Activated CD8-positive, alpha-beta memory T cell treated with anti-CD3 and anti-CD28 coated beads, Interleukin-2, amount 50 U/mL, for 48 hours (primary cell): ENCODE measurements at regions not wholly inside any gene's neighbourhood (a gene's known extent, or its start where the extent isn't known, plus 50 kb on each side); places are given as distances from the start of the nearest gene placed in this dataset.

ENCODE experiments used
- DNase-seq: peaks from one replicate; pipeline ENCODE4 v3.0.0-alpha.2; 2020

DNA sequence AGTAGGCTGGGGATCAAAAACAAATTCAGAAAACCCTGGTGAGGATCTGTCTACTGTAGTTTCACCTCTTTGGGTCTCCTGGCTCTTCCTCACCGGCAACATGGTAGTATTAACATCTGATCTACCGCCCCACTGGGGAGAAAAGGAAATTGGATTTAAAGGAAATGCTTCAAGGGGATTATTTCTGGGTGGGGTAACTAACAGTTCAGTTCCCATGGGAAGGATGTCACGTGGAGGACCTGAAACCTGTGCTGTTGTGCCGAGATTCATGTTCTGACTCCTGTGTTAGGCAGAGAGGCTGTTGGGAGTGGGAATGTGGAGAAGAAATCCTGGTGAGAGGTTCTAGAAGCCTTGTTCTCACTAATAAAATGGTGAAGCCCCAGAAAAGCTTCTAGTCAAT is 254.4 kb downstream of the BCOR start:
- DNase-seq = no peak

DNA sequence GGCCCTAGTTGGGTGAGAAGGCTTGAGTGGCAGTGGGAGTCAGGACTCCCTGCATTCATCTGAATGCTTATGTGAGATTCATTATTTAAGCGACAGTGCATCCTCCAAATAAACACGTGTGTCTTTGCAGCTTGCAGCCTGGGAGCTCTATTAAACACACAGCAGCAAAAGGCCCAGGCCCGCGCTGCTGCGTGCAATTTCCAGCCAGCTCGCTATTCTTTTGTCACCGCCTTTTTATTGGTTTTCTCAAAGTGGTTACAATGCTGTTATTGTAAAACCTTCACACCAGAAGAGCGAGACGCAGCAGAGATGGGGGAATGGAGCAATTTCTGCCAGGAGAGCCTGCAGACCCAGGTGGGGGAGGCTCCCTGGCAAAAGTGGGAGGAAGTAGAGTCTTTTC is 252.5 kb downstream of the BCOR start:
- DNase-seq = no peak

DNA sequence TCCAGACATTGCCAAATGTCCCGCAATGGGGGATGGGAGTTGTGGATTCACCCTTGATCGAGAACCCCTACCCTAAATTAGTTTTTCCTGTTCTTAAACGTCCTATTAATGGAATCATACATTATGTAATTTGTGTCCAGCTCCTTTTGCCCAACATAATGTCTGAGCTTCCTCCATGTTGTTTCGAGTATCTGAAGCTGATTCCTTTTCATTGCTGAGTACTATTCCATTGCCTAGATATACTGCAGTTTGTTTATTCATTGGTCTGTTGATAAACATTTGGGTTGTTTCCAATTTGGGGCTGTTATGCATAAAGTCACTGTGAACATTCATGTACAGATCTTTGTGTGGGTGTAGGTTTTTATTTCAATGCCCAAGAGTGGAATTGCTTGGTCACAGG is 251.3 kb downstream of the BCOR start:
- no peak for DNase-seq

DNA sequence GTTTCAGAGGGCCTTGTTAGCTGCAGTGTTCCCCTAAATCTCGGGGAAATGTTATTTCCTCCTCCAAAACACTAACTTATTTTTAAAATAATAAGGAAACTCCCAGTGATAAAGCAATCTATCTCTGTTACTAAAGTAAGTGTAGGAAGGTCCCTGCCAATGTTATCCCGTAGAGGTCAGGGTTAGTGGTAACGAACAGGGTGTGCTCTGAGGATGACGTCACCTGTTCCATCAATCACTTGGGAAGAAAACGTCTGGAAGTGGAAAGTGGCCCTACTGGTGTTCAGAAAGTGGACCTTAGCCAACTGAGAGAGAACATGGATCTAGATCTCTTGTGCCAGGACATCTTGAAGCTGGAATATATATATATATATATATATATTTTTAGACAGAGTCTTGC is 249.5 kb downstream of the BCOR start:
- no peak for DNase-seq

DNA sequence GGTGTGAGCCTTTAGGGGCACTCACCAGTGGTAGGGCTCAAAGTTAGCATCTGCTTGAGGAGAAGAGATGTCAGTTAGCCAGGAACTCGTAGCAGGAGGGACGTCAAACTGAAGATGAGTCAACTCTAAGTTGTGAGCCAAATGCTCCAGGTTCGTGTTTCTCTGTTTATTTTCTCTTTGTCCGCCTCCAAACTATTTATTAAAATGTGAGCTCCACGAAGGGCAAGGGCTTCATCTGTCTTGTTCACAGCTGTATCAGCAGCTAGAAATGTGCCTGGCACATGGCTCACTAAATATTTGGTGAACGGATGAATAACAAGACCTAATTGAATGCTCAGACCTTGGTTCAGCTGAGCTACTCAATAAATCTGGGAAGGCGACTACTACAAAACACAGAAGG is 248.9 kb downstream of the BCOR start:
- DNase-seq = no peak

DNA sequence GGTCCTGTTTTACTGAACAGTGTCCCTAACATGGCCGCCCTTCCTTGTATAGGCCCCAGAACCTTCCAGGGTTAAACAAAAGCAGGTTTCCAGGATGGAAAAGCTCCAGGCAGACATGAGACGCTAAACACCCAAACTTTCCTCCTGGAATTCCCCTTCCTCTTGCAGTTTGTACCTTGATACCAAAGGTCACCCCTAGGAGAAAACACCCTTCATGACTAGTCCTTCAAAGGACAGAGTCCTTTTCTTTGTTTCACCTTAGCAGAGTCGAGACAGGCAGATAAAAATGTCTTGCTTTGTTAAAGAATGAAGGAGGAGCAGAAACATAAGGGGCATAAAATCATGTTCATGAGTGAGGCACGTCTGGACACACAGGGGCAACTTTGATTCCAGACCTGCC is 247.5 kb downstream of the BCOR start:
- DNase-seq = no peak

DNA sequence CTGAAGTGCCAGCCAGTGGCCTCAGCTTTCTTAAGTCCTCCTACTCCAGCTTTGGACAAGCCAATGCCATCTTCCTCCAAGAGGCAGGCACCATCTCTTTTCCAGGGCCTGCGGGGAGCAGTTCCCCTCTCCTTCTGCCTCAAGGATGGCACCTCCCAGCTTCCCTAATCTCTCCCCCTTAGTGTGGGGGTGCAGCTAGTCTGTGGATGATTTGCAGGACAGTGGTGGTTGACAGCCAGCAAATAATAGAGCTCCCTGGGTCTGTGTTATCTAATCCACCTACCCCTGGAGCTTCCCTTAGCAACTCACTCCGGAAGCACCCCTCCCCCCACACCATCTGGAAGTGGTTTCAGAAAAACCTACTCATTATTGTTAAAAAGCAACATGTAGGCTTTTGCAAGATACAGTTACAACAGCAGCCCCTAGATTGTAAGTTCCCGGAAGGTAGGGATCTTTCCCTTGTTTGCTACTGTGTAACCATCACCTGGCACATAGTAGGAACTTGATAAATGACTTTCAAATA is 247.1 kb downstream of the BCOR start:
- no peak for DNase-seq

DNA sequence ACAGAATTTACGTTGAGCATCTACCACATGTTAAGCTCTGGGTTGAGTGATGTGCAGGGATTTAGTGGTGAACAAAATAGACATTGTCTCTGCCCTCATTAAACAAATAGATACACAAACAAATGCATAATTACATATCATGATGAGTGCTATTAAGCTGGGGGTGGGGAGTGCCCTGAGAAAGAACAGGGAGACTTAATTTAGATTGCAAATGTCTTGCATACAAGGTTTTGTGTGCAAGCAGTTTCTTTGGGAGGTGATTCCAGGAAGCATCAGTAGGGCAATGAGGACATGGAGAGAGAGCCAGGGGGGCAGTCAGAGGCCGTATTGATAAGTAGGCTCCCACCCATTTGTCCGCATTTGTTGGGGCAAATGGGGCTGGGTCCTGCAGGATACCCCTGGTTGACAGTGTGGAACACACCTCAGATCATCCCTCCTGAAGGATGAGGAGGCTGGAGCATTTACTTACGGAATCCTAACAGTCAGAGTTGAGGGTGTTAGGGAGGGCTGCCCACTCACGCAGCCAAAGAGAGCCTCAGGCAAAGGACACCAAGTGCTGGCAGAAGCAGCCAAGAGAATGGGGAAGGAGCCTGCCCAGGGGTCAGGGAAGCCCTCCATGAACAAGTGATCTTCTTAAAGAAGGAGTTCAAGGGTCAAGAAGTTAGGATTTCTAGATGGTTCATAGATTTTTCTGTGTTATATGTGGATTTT is 245.9 kb downstream of the BCOR start:
- no peak for DNase-seq

DNA sequence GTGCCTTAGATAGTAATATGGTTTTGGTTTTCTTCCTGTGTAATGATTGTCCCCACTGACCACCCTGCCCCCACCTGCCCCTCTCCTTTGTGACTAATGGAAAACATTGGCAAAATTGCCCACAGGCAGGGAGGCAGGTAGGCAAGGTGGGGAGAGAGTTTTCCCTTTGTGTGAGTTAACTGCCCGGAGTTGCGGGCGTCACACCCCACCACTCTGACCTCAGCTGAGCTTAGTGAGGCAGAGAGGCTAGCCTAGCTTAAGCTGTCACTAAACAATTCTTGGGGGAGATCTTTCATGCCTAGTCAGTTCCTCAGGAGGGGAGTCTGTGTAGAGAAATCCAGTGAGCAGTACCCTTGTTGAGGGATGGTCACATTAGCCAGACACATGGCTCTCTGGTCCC is 245.3 kb downstream of the BCOR start:
- DNase-seq = no peak

DNA sequence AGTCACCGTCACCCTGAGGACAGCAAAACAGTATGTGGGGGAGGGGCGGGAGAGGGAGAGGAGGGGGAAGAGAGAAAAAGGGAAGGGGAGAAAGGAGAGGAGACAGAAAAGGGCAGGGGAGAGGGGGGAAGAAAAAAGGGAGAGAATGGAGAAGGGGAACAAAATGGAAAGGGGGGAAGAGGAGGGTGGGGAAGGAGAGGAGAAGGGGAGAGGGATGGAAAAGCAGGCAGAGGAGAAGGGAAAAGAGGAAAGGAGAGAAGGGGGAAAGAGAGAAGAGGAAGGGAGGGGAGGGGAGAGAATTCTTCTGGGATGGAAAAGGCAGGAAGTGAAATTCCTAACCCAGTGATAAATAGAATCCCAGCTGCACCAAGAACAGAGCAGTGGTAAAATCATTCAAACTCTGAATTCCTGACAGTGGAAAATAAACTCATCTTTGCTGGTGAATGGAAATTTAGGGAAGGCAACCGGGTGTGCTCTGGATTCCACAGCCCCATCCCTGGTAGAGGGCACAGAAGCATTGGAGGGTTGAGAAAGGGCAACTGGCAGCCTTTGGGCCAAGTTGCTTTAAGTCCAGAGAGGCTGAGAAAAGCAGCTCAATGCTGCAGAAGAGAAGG is 244.2 kb downstream of the BCOR start:
- DNase-seq = no peak

DNA sequence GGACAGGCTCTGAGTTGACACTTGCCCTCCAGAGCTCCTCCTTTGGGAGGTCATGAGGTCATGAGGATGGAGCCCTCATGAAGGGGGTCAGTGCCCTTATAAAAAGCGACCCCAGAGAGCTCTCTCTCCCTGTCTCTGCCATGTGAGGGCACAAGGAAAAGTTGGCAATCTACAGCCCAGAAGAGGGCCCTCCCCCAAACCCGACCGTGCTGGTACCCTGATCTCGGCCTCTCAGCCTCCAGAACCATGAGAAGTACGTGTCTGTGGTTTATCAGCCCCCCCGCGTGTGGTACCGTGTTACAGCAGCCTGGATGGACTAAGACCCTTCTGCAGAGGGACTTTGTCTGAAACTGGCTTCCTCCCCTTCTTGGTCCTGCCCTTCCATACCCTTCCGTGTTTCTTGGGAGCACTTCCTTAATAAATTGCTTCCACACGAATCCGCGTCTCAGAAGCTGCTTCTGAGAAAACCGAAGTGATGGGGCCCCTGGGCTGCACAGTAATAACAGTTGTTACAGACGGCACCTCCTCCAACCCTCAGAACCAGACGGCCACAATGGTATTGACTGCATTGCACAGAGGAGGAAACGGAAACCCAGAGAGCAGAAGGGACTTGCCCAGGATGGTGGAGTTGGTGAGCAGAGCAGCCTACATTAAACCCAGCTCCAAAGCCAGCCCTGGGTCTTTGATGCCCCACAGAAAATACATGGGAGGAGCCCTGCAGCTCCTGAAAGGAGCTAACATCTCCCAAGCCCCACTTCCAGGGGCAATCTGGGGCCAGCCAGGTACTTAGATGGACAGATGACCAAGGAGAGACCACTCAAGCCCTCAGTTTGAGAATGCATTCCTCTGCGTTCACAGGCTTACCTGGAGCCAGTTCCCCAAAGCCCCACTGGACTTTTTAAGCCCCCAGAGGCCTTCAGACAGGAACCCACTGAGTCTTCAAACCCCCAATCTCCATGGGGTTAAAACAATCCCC is 242.7 kb downstream of the BCOR start:
- peak; percentile 70 for DNase-seq

DNA sequence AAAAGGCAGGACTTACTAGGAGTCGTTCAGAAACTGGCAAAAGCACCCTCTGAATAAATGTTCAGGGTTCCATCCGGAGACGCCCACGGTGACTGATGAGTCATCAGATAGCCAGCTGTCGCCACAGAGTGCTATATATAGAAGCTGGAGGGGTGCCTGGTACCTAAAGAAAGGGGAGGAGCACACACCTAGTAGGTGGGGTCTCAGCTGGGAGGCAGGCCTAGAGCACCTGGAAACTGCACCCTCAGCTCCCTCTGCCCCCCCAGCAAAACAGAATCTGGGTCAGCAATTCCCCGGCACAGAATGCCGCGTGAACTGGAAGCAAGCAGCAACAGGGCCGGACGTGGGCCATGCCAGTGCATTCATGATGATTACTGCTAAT is 242.0 kb downstream of the BCOR start:
- DNase-seq = peak; percentile 77

DNA sequence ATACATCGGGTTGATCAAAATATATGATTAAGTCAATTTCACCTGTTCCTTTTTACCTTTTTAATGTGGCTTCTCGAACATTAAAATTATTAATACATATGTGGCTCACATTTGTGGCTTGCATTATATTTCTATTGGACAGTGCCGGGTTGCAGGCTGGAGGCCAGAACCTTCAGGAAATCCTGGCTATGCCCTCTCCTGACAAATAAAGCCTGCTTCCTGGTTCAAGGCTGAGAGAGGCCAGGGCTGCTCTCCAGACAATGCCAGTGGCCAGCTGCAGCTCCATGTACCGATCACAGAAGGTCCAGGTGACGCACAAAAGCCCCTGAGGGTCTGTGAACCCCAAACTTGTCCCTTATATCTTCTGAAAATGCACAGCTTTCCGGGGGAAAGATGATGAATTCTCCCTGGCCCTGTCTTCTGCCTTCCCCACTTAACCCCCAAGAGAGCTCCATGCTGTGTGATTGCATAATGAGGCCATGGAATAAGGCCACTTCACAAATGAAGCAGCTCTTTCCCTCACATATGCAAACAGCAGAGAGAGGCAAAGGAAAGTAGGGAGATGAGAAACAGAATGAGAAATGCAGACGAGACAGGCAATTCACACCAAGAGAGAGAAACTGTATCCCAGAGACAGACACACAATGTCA is 241.2 kb downstream of the BCOR start:
- no peak for DNase-seq

DNA sequence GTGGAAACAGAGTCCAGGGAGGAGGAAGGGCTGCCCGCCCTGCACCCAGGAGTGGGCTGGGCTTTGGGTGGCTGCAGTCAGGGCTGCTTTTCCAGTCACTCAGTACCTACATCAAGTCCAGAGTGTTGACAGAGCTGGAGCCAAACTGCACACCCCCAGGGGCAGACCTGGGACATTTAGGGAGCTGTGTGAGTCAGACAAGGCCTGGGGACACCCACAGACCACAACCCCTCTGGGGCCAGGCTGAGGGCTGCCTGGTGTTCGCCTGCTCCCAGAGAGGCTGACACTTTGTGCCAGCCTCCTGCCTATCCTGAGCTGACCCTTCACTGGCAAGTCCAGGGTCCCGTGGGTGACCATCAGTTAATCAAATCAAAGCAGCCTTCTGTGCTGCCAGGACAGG is 240.0 kb downstream of the BCOR start:
- DNase-seq = peak; percentile 61

DNA sequence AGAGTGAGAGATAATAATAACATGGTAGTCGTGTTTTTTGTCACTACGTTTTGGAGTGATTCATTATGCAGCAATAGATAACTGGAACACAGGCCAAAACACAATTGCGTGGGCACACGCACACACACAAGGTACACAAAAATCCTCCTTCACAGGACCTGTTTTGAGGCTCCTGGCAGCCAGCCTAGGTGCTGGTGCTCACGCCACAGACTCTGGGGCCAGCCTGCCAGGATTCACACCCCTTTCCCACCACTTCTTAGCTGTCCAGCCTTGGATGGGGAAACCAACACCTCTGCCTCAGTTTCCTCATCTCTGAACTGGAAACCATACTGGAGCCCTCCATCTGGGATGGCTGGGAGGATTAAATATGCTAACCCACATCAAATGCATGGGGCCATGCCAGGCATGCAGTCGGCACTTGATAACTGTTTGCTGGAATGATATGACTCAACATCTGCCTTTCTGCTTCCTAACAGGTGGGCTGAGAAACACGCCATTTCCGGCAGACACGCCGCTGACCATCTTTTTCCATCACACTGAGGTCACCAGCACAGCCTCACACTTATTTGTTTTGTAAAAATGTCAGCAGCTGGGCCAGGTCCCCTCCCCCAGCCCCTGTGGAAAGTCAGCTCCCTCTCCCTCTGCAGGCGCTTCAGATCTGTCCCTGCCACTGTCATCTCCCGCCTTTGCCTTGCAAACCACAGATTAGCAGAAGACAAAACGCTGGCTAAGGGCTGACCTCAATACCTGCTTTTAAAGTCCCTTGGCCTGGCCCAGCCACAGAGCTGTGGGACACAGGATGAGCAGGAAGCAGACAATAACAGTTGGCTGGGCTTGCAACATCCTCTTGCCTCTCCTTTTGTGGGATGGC is 237.5 kb downstream of the BCOR start:
- DNase-seq = peak; percentile 79

DNA sequence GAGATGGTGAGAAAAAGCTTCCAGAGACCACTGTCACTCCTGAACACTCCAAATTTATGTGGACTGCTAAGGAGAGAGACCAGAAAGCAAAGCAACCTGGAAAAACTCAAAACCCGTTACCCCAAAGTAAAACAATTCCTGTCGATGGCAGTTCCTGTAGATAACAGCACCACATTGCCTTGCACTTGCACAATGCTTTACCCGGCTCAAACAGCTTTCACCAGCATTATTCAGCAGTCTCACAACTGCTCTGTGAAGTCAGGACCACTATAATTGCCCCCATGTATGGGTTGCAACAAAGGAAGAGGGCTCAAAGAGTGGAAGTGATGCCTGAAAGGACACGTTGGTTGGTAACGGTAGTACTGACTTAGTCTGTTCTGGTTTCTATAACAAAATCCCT is 234.8 kb downstream of the BCOR start:
- no peak for DNase-seq

DNA sequence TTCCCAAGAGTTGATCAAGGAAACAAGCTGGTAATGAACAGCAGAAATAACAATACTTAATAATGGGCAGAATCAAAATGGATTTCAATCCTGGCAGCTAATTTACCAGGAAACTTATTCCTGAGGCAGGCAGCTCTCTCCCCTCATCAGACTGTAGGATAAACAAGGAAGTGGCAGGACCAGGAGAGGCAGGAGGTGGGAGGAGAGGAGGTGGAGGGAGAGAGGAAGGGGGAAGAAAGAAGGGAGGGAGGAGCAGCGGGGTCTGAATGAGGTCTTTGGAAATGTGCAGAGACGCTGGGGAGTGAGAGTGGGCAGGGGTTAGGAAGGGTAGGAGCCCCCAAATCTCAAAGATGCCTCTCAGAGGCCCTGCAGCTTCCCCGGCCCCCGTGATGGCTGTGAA is 231.5 kb downstream of the BCOR start:
- no peak for DNase-seq

DNA sequence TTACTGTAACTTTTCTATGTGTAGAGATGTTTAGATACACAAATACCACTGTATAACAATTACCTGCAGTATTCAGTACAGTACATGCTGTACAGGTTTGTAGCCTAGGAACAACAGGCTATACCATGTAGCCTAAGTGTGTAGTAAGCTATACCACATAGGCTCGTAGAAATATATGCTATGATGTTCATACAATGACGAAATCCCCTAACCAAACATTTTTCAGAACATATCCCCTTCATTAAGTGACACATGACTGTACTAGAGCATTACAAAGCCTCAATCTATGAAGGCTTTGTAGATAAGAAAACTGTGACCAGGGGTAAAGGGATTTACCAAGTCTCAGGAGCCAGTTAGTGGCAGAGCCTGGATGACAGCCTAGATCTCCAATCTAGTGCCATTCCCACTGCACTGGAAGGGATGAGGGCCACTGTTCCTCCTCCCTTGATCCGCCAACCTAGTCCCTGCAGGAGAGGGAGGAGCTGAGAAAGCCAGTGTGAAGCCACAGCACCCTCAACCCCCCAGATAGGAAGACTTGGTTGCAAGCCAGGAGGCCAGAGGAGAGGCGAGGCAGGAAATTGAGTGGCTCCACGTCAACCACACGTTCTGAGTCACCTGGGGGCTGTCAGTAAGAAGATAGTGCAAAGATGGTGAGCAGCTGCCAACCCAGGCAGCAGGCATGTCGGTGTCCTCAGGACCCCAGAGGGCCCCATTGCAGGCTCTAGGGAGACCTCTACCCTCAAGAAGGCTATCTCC is 227.7 kb downstream of the BCOR start:
- DNase-seq = peak; percentile 74

DNA sequence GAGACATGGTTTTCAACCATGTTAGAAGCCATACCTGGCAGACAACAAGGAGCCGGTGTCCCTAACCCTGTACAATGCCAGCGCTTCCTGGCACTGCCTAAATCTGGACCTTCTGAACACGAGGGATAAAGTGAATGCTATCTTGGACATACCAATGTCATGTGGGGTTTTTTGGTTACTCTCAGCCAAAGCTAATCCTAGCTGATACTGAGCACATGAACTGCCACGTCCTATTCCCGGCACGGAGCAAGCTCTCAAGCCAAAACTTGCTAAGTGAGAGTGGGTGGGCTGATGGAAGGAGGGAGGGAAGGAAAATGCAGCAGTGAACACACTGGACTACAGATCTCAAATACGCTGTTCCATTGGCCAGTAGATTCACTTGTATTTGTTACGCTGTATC is 226.1 kb downstream of the BCOR start:
- DNase-seq = no peak

DNA sequence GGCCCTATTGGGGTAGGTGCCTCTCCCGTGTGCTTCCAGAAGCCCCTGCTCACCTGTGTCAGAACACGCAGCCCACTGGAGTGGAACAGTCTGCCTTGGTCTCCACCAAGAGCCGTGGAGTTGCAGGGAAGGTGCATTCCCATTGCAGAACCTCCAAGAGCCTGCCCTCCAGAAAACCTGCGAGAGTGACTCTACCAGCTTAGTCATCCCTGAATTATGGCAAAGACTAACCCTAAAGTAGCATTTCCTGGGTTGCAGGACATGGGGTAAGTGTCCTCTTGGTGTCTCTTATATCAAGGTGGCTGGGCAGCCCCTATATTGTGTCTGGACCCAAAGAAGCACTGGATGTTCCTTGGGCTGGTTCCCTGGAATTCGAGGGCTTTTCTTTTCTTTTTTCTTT is 224.6 kb downstream of the BCOR start:
- DNase-seq = no peak

DNA sequence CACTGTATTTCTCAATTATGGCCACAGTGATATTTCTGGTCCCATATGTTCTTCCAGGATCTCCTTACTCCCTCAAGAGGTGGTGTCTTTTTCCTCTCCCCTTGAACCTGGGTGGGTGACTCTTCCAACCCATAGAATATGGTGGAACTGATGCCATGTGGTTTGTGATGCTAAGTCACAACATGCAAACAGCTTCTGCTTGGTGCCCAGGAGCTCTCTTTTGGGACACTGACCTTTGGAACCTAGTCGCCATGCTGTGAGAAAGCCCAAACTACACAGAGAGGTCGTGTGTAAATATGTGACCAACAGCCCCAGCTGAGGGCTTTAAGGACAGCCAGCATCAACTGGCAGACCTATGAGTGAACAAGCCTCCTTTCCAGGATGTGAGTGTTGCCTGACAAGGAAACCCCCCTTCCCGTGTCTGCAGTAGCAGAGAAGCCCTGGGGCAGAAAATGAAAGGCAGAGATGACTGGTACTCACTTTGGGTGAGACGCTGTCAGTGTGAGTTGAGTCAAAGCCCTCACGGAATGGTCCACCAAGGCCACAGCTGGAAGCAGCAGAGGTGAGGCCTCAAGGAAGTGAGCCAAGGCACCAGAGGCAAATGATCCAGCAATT is 223.4 kb downstream of the BCOR start:
- DNase-seq = peak; percentile 69
